HG03520 (cell line): ENCODE measurements at regions not wholly inside any gene's neighbourhood (a gene's known extent, or its start where the extent isn't known, plus 50 kb on each side); places are given as distances from the start of the nearest gene placed in this dataset.
A peak's percentile ranks its signal among the peaks of the same experiment; 100 is the strongest.
"Not testable (repeated sequence)": the region's sequence is repeated elsewhere in the genome, so short reads cannot be mapped to it uniquely, and the experiment has no call there.

Source experiments
- ATAC-seq: cut with Tn5 transposase; IDR thresholded peaks from one replicate; pipeline ENCODE4 v1.9.1; 2021; ENCODE audit warnings: mild to moderate bottlenecking, moderate library complexity; ENCODE audit not compliant: unreplicated experiment

- ATAC-seq = no peak
These were observed 229.4 kb upstream of the GOT2 start for GRCh38 chr16:58963479-58963878.

GRCh38 chr16:58962811-58963210 is 228.7 kb upstream of the GOT2 start:
- no peak for ATAC-seq

GRCh38 chr16:58960484-58960883 is 226.4 kb upstream of the GOT2 start:
- ATAC-seq = no peak

- no peak for ATAC-seq
These were observed 225.9 kb upstream of the GOT2 start for GRCh38 chr16:58960034-58960433.

- ATAC-seq = no peak
These were observed 224.6 kb upstream of the GOT2 start for GRCh38 chr16:58958749-58959148.

GRCh38 chr16:58948244-58948643 is 214.1 kb upstream of the GOT2 start:
- no peak for ATAC-seq

GRCh38 chr16:58940609-58941008 is 206.5 kb upstream of the GOT2 start:
- ATAC-seq = no peak

GRCh38 chr16:58938811-58939210 is 204.7 kb upstream of the GOT2 start:
- no peak for ATAC-seq

- no peak for ATAC-seq
These were observed 203.5 kb upstream of the GOT2 start for GRCh38 chr16:58937661-58938060.

GRCh38 chr16:58933186-58933585 is 199.1 kb upstream of the GOT2 start:
- no peak for ATAC-seq

GRCh38 chr16:58931436-58931835 is 197.3 kb upstream of the GOT2 start:
- ATAC-seq = no peak

- ATAC-seq = no peak
These were observed 189.0 kb upstream of the GOT2 start for GRCh38 chr16:58923094-58923493.

- ATAC-seq = no peak
These were observed 179.3 kb upstream of the GOT2 start for GRCh38 chr16:58913456-58913855.

- no peak for ATAC-seq
These were observed 178.5 kb upstream of the GOT2 start for GRCh38 chr16:58912571-58912970.

GRCh38 chr16:58906981-58907715 is 173.0 kb upstream of the GOT2 start:
- no peak for ATAC-seq

GRCh38 chr16:58904291-58904690 is 170.2 kb upstream of the GOT2 start:
- ATAC-seq = no peak

GRCh38 chr16:58889516-58889915 is 155.4 kb upstream of the GOT2 start:
- no peak for ATAC-seq

- ATAC-seq = no peak
These were observed 151.5 kb upstream of the GOT2 start for GRCh38 chr16:58885528-58886170.

GRCh38 chr16:58884141-58884540 is 150.0 kb upstream of the GOT2 start:
- ATAC-seq = no peak

GRCh38 chr16:58883131-58883530 is 149.0 kb upstream of the GOT2 start:
- ATAC-seq = no peak

GRCh38 chr16:58882292-58882691 is 148.2 kb upstream of the GOT2 start:
- ATAC-seq = peak; percentile 94

- ATAC-seq = not testable (repeated sequence)
These were observed 144.5 kb upstream of the GOT2 start for GRCh38 chr16:58878641-58879040.

- ATAC-seq = no peak
These were observed 132.8 kb upstream of the GOT2 start for GRCh38 chr16:58866935-58867334.
